ENCODE measurements at regions not wholly inside any gene's neighbourhood (a gene's known extent, or its start where the extent isn't known, plus 50 kb on each side); places are given as distances from the start of the nearest gene placed in this dataset.

- FAIRE-seq = no peak
- ChIA-PET CTCF (interaction anchor here (0.6 to 2.7 kb wide), 5 partner anchors 10 to 286 kb away, joined by 3 to 13 read pairs (median 5); no protein-coding TSS in a partner anchor), POLR2A (interaction anchor here (1.2 to 1.6 kb wide), 3 partner anchors 9 to 32 kb away, joined by 3 to 4 read pairs (median 4); no protein-coding TSS in a partner anchor), RAD21 (ENCODE audit: unreplicated experiment) (interaction anchor here (0.7 to 2.5 kb wide), 4 partner anchors 9 to 28 kb away, joined by 3 to 18 read pairs (median 13); no protein-coding TSS in a partner anchor), SMC1A (ENCODE audit: uncharacterized antibody, unreplicated experiment) (interaction anchor here (1.5 to 1.6 kb wide), 2 partner anchors 12 to 29 kb away, joined by 4 to 11 read pairs; no protein-coding TSS in a partner anchor)
- Histone ChIP-seq H3K9ac (ENCODE audit: control insufficient read depth, insufficient read depth, low read length) (peak overlapping the region; percentile 40; the same call in 1 of the 2 replicates), H3K4me3 (no peak overlapping the region), H3K27ac (ENCODE audit: control insufficient read depth, insufficient read depth) (peak overlapping the region; percentile 82), H3K27me3 (replicated peaks in 1 of 2; ENCODE audit: control insufficient read depth in 2 of 2, insufficient read depth in 2 of 2, low read length in 1 of 2) (no peaks in the 10 kb centered on the region), H3K36me3 (ENCODE audit: control insufficient read depth in 2 of 2, insufficient read depth in 2 of 2, low read length in 1 of 2) (peaks cover 25 to 26% of the 10 kb centered on the region in 2 experiments; a peak in 3 of 4 replicates), H4K20me1 (ENCODE audit: control insufficient read depth, insufficient read depth) (no peaks in the 10 kb centered on the region), H3K4me2 (ENCODE audit: control insufficient read depth, insufficient read depth) (peak overlapping the region; percentile 82), H3K9me3 (replicated peaks; ENCODE audit: control insufficient read depth, insufficient read depth, low read length) (peaks cover 14% of the 10 kb centered on the region), H3K4me1 (ENCODE audit: control insufficient read depth, insufficient read depth, low read length) (peaks cover 17% of the 10 kb centered on the region), H3K79me2 (ENCODE audit: control insufficient read depth, insufficient read depth, low read length) (peaks cover 22% of the 10 kb centered on the region), H2AFZ (ENCODE audit: control insufficient read depth, low read depth, low read length) (no peak overlapping the region)
- 100% methylated on average over 1 of the region's 1 CpG for WGBS (ENCODE audit: insufficient coverage, insufficient replicate concordance, low lambda C conversion rate, missing lambda C conversion rate)
- no peak for DNase-seq (ENCODE audit: low read depth, low spot score)
- intact Hi-C loops (cut with micrococcal nuclease; ENCODE audit: unreplicated experiment) = no loop called here
- TSS peak; percentile 41 for BruUV-seq (replicated peaks)
- in situ Hi-C loops (cut with MboI) = no loop called here
- TF ChIP-seq ZNF217 (IDR thresholded peaks at IDR 0.05) = peak; percentile 38; the same call in 1 of the 2 replicates
- no peak for TF ChIP-seq EED (IDR thresholded peaks at IDR 0.05; ENCODE audit: low read depth)
- ATAC-seq = no peak
These were observed 101.9 kb downstream of the NCOR2 start for GRCh38 chr12:124465473-124465872.

GRCh38 chr12:124464830-124465229 lies 102.6 kb downstream of the NCOR2 start:
- H3K27me3 ChIP-seq (replicated peaks in 1 of 2; ENCODE audit: control insufficient read depth in 2 of 2, insufficient read depth in 2 of 2, low read length in 1 of 2) = no peaks in the 10 kb centered on the region
- DNase-seq (ENCODE audit: low read depth, low spot score) (no peak), FAIRE-seq (no peak), ATAC-seq (no peak)
- ChIA-PET SMC1A (ENCODE audit: uncharacterized antibody, unreplicated experiment) (interaction anchor here (0.9 kb wide), 1 partner anchor 9 kb away, joined by 3 read pairs; no protein-coding TSS in a partner anchor), RAD21 (ENCODE audit: unreplicated experiment) (interaction anchor here (2.5 kb wide), 1 partner anchor 29 kb away, joined by 18 read pairs; no protein-coding TSS in a partner anchor), POLR2A (interaction anchor here (0.6 to 1.1 kb wide), 2 partner anchors 9 to 442 kb away, joined by 3 to 4 read pairs; no protein-coding TSS in a partner anchor), CTCF (interaction anchor here (1.4 to 2.7 kb wide), 4 partner anchors 9 to 29 kb away, joined by 4 to 13 read pairs (median 6); no protein-coding TSS in a partner anchor)
- TF ChIP-seq SREBF2 (IDR thresholded peaks at IDR 0.05; ENCODE audit: low read length) (no peak), CBFB (IDR thresholded peaks at IDR 0.05; ENCODE audit: low read depth) (no peak), CREM (IDR thresholded peaks at IDR 0.05; ENCODE audit: low read depth) (no peak), BCL3 (IDR thresholded peaks at IDR 0.05; ENCODE audit: borderline replicate concordance, insufficient read depth, low read depth, low read length, poor library complexity, severe bottlenecking) (no peak), POLR2AphosphoS5 (IDR thresholded peaks at IDR 0.05; ENCODE audit: low read length) (no peak)
- TF ChIP-seq, protein P1, sequence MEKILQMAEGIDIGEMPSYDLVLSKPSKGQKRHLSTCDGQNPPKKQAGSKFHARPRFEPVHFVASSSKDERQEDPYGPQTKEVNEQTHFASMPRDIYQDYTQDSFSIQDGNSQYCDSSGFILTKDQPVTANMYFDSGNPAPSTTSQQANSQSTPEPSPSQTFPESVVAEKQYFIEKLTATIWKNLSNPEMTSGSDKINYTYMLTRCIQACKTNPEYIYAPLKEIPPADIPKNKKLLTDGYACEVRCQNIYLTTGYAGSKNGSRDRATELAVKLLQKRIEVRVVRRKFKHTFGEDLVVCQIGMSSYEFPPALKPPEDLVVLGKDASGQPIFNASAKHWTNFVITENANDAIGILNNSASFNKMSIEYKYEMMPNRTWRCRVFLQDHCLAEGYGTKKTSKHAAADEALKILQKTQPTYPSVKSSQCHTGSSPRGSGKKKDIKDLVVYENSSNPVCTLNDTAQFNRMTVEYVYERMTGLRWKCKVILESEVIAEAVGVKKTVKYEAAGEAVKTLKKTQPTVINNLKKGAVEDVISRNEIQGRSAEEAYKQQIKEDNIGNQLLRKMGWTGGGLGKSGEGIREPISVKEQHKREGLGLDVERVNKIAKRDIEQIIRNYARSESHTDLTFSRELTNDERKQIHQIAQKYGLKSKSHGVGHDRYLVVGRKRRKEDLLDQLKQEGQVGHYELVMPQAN (conservative IDR thresholded peaks at IDR 0.05) = no peak
- TF ChIP-seq, protein P2, sequence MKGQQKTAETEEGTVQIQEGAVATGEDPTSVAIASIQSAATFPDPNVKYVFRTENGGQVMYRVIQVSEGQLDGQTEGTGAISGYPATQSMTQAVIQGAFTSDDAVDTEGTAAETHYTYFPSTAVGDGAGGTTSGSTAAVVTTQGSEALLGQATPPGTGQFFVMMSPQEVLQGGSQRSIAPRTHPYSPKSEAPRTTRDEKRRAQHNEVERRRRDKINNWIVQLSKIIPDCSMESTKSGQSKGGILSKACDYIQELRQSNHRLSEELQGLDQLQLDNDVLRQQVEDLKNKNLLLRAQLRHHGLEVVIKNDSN (IDR thresholded peaks at IDR 0.05; ENCODE audit: borderline replicate concordance, extremely low read length, insufficient read depth, low read depth, low read length) = peak; percentile 35
- no peak overlapping the region for H3K4me2 ChIP-seq (ENCODE audit: control insufficient read depth, insufficient read depth)
- H3K9me3 ChIP-seq (replicated peaks; ENCODE audit: control insufficient read depth, insufficient read depth, low read length) = peaks cover 11% of the 10 kb centered on the region; the same call in 2 of the 3 replicates
- no peak overlapping the region for H3K27ac ChIP-seq (ENCODE audit: control insufficient read depth, insufficient read depth)
- in situ Hi-C loops (cut with MboI) (no loop called here), intact Hi-C loops (cut with micrococcal nuclease; ENCODE audit: unreplicated experiment) (no loop called here)
- WGBS (ENCODE audit: insufficient coverage, insufficient replicate concordance, low lambda C conversion rate, missing lambda C conversion rate) = 94% methylated on average over 4 of the region's 4 CpGs
- H4K20me1 ChIP-seq (ENCODE audit: control insufficient read depth, insufficient read depth) = no peaks in the 10 kb centered on the region
- H3K9ac ChIP-seq (ENCODE audit: control insufficient read depth, insufficient read depth, low read length) = no peak overlapping the region
- H2AFZ ChIP-seq (ENCODE audit: control insufficient read depth, low read depth, low read length) = no peak overlapping the region
- peaks cover 17% of the 10 kb centered on the region for H3K4me1 ChIP-seq (ENCODE audit: control insufficient read depth, insufficient read depth, low read length)
- H3K36me3 ChIP-seq (ENCODE audit: control insufficient read depth in 2 of 2, insufficient read depth in 2 of 2, low read length in 1 of 2) = peaks cover 26 to 29% of the 10 kb centered on the region in 2 experiments; a peak in 3 of 4 replicates
- peaks cover 20% of the 10 kb centered on the region for H3K79me2 ChIP-seq (ENCODE audit: control insufficient read depth, insufficient read depth, low read length)
- no TSS peak for BruUV-seq (replicated peaks)
- no peak overlapping the region for H3K4me3 ChIP-seq

All from GM12878 (cell line).